Heart left ventricle (tissue), 13 donors: ENCODE measurements at regions not wholly inside any gene's neighbourhood (a gene's known extent, or its start where the extent isn't known, plus 50 kb on each side); places are given as distances from the start of the nearest gene placed in this dataset.

Experiments
- CTCF ChIP-seq, 12 donors: fragments of 200-600 bp; sonication (generic) in 4 of 12; IDR thresholded peaks; one replicate each; pipeline versions ENCODE4 v1.5.0 to v1.8.0; 2018 to 2022; ENCODE audit warnings: antibody characterized with exemption in 12 of 12, mild to moderate bottlenecking in 5 of 12
- POLR2A ChIP-seq, 2 donors: fragments of 450-650 bp; IDR thresholded peaks; one replicate each; pipeline ENCODE4 v1.6.1; 2017; ENCODE audit warnings: antibody characterized with exemption in 2 of 2, mild to moderate bottlenecking in 2 of 2, moderate library complexity in 2 of 2
- donor health status: ischemic (EF 13 %, LVEDD 7.1; RV severe dilation, severe dysfunction).
- donor health status: DM: no; HTN: yes; CAD: no.
- donor health status: DM: no; HTN: no; CAD: no.
- donor health status: ischemic (EF 25% LVEDD 6.9; RV normal size, moderate dysfunction).
- donor health status: ischemic (EF 25% LVEDD 5.7; RV mildly dilated, moderate dysfunction).
- donor health status: ischemic (EF 35%, LVEDD 5.7; RV mildly dilated, moderate dysfunction).
- donor health status: nonischemic (EF 11% LVEDD 7.7; RV severe dilation, severe dysfunction).
- donor health status: DM: yes; HTN: yes; CAD: no.
- donor health status: PGD.
- donor health status: ischemic (EF 29% LVEDD 5.4; RV normal size, mild dysfunction).
- donor health status: nonischemic (EF 23%, LVEDD 6.1; RV moderate dilation, normal function).

DNA sequence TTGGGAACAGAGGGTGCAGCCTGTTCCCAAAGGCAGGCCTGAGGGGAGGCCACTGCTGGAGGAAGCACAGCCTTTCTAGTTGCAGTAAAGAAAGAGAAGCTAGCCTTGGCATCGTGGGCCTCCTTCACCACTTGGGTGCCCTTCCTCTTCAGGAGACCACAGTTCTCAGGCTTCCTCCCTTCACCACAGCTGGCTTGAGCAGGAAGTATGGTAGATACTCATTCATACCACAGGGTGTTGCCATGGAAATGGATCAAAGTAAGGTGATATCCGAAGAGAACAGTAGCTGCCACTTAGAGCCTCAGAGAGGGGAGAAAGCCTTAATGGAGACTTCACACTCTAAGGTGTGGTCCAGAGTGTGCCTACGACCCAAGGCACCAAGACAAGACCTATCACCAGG, 120.4 kb upstream of the RIPOR2 start:
- TF ChIP-seq CTCF (IDR thresholded peaks at IDR 0.05) (no peak), POLR2A (IDR thresholded peaks at IDR 0.05) (no peak)
